ENCODE measurements at regions not wholly inside any gene's neighbourhood (a gene's known extent, or its start where the extent isn't known, plus 50 kb on each side); places are given as distances from the start of the nearest gene placed in this dataset.

DNA sequence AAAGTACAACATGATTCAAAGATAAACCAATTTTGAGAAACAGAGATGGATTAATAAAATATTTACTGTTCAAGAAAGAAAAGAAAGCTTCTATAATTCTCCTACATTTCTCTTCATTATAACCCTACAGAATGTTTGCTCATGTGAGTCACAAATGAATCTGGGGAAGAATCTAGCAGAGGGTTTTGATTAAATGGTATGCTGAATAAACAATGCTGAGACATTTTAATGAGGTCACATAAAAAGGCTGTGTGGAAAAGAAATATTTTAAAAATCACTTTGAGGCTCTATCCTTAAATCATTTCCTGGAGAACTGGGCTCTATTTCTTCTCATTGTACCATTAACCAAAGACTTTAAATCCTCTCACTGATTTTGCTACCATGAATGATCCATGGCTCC lies 727.7 kb downstream of the NTRK3 start:
- no peak for DNase-seq

- no peak for DNase-seq
Observed at GRCh38 chr15:87527875-87528274, 728.7 kb downstream of the NTRK3 start.

DNA sequence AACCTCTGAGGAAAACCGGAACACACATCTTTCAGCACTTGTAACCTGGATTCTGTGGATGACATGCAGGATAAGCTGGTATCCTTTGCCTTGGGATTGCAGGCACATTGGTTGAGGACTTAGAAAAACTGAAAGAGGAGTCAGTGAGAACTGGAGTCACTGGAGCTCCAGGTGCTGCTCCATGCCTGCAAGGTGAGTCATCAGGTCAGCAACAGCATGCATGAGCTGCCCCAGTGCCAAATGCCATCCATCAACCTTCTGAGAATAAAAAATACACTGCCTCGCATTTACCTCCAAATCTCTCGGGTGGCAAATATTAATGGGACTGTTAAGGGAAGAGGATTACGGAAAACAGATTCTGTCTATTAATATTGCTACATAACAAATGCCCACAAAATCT lies 729.1 kb downstream of the NTRK3 start:
- no peak for DNase-seq

- DNase-seq = no peak
Observed at GRCh38 chr15:87523516-87523915, 733.0 kb downstream of the NTRK3 start.

DNA sequence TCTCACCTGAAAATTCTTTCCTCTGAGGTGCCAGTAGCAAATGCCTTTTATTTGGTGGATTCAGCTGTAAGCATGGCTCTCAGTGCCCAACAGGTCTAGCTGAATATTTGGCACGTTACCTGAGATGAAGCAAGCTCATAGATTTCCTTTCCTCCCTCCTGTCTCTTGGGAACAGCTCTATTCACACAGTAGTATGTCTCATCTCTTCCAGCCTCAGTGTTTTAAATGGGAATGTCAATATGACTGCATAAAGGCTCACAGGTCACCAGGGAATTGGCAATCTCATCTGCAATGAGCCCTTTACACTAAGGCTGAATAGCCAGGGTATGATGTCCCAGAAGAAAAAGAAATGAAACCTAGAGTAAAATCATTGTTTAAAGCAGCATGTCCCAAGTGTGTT lies 733.5 kb downstream of the NTRK3 start:
- no peak for DNase-seq

DNA sequence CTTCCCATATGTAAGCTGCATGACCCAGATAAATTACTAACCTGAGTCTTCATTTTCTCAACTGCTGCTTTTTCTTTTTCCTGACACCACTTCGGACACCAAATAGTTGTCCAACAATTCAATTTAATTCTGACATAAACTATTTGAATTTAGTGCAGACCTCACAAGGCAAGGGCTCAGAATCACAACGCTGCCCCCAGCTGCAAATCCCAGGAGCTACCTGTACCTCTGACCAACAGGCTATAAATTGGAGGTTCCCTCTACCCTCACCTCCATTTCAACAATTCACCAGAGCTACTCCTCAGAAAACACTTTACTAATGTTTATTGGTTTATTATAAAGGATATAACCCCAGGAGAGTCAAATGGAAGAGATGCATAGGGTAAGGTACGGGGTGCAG lies 737.6 kb downstream of the NTRK3 start:
- no peak for DNase-seq

GRCh38 chr15:87508086-87508485 lies 748.5 kb downstream of the NTRK3 start:
- no peak for DNase-seq

DNA sequence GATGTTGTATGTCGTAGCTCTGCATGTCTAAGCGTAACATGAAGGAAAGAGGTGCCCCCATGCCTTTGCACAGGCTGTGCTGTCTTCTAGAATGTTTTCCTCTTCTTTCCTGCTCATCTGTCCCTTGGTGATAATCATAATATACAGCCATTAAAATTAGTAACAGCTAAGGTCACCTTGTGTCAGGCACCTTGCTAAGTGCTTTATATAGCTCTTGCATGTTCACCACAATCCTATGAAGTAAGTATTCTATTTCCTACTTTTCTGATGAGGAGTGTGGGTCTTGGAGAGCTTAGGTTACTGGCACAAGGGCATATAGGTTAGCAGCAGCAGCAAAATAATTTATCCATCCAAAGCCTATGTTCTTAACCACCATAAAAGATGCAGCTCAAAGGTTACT lies 754.4 kb downstream of the NTRK3 start:
- DNase-seq = no peak

DNA sequence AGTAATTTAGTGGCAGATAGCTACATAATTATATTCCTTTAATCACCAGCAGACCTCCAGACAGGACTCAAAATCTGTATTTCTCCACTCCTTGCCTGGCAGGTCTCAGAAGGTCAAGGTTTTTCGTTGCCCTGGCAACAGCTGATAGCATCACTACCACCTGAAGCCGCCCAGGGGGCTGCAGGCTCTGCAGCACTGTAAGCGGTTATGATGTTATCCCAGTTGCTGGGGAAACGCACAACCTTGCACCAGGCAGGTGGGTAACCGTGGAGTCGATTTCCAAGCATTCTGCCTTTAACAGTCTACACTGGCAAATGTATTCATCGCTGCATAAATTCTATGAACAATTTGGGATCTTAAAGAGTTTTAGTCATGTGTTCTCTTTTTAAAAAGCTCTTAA lies 756.3 kb downstream of the NTRK3 start:
- DNase-seq = no peak

GRCh38 chr15:87498560-87498959 lies 758.0 kb downstream of the NTRK3 start:
- DNase-seq = no peak

DNA sequence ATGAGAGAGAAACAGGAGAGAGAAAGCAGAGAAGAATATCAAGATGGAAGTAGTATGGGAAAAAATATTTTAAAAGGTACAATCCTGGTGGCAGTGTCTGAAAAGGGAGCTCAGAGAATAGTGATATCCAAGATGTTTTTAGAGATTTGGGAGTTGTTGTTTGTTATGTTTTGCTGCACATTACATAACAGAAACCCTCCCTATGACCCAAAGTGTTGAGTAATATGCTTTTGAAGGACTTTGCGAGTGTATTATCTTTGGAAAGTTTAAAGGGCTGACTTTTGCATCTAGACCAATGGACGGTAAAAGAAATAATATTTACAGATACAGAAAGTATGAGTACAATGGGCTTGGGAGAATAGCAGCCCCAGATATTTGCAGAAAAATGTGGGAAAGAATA lies 759.7 kb downstream of the NTRK3 start:
- DNase-seq = no peak

DNA sequence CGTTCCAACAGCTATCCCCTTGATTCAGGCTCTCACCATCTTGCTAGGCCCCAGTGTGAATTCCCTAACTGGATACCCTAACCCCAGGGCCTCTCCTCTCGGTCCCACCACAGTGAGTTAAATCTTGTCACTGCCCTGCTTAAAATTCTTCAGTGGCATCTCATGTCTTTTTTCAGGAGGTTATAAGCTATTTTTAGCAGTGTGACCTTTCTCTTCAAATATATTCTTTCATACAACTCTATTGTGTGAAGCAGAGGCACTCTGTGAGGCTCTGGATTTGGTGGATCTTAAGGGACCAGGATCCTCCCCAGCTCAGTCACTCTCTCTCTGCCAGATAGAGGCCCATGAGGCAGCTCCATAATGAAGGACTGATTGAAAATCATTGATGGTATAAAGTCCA lies 760.4 kb downstream of the NTRK3 start:
- DNase-seq = no peak

DNA sequence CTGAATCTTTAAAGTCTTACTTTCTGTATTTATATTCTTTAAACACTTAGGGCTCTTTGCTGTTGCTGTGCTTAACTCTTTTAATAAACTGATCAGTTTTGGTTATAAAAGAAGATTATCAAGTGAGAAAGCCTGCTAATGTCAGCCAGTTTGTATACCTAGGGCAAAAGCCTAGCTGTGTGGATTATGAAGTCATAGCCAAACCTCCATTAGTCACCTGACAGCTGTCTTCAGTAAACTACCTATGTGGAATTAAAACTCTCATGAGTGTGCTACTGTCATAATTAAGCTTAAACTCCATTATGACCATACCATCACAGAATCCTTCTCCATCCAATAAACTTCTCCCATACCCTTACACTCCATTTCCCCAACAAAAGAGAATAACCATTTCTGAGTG lies 762.7 kb downstream of the NTRK3 start:
- DNase-seq = no peak

- no peak for DNase-seq
Observed at GRCh38 chr15:87492321-87492720, 764.2 kb downstream of the NTRK3 start.

- no peak for DNase-seq
Observed at GRCh38 chr15:87490666-87491065, 765.9 kb downstream of the NTRK3 start.

- DNase-seq = no peak
Observed at GRCh38 chr15:87489902-87490665, 766.5 kb downstream of the NTRK3 start.

GRCh38 chr15:87489456-87489855 lies 767.1 kb downstream of the NTRK3 start:
- no peak for DNase-seq

DNA sequence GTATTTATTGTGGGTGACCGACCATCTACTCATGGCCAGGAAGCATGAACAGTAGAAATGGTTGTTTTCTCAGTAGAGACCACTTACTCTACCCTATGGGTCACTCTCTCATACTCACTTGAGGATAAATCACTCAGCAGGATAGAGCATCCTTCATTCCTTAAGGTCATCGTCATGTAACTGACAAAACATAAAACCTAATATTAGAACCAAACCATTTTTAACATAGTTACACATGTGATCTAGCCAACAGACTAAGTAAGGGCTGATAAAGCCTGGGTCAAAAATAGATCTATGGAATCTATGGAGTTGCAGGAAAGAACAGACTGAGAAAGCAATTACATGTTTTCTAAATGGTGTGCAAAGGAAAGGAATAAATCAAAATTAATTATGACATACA lies 769.1 kb downstream of the NTRK3 start:
- no peak for DNase-seq

GRCh38 chr15:87483468-87483867 lies 773.1 kb downstream of the NTRK3 start:
- no peak for DNase-seq

GRCh38 chr15:87481126-87481525 lies 775.4 kb downstream of the NTRK3 start:
- no peak for DNase-seq

DNA sequence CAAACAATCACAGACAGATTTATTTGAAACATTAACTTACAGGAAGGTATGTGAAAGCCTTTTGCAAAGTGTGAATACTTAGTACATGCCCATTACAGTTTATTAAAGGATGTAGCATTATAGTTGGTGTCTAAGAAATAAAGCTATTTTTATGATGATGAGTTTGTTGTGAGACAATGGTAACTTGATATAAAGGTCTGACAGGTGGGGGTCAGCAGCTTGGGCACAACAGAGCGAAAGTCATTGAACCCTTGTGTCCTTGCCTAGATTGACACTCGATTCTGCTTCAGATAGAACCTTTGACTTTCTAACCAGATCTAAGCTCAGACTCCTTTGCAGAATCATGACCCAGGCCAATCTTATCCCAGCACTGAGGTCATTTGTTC lies 777.9 kb downstream of the NTRK3 start:
- no peak for DNase-seq

DNA sequence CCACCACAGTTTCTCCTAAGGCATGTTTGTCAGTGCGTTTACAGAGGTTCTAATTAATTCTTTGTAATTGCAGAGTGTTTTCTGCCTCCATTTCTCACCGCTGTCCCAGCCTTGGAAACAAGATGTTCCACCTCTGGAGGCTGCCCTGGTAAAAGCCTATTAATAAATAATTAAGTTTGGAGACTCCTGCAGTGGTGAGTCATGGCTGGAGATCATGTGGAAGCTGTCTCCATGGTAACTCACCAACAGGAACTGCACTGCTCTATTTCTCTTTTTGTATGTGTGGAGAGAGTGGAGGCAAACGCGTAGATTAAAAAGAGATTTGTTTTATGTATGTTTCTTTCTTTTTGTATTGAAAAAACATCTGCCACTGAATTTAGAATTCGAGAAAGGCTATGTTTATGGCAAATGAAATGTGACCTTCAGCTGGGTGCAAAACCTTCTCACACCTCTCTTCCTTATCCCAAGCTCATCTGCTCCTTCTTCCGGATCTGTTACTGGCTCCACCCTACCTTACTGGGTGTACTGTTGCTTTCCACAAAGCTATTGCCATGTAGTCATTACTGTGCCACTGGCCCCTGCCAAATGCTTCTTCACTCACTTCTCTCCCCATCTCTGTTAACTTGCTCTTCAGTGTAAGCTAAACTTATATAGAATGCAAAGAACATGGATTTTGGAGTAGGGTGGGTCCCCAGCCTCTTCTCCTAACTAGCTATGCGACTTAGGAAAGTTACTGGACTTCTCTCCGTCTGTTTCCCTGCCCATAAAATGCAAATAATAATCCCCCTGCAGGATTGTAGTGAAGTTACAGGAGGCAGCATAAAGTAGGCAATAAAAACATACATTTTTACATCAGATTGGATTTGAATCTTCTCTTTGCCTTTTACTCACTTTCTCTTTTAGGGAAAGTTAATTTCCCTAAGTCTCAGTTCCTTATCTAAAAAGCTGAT lies 778.5 kb downstream of the NTRK3 start:
- DNase-seq = peak; percentile 2 to 31 (median 28)

DNA sequence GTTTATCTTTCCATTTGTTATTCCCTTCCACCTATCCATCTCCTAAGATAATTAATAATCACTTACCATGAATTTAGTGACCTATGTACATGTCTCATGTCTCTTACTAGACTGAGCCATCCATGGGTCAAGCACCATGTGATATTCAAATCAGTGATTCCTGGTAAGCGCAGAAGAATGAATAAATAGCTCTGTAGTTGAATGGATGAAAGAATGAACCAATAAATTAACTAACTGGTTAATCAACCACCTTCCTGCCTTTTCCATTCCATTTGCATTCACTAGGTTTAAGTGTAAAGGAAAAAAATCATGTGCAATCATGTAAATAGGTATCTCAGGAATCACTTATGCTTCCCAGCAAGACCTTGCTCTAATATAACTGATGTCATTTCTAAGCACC lies 779.5 kb downstream of the NTRK3 start:
- DNase-seq = no peak

DNA sequence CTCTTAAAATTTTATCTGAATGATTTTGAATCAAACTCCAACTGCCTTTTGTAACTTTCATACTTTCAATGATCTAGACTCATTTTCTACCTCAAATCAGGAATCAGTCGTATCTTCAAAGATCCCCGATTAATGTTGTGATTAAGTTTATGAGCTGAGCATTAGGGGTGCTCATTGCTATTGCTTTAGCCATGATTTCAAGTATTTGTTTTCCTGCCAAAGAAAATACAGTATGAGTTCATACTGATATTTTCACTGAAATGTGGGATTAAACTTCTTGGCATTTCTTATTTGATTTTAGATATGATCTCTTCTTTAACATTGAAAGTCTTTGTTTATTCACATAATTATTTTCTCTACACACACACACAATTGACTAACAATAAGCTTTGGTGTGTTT lies 785.6 kb downstream of the NTRK3 start:
- DNase-seq = no peak
